IMR-90 (cell line): ENCODE measurements at regions not wholly inside any gene's neighbourhood (a gene's known extent, or its start where the extent isn't known, plus 50 kb on each side); places are given as distances from the start of the nearest gene placed in this dataset.

ENCODE experiments used
- ATAC-seq: fragments of 200-7000 bp; cut with Tn5 transposase; 2 replicates; pipeline ENCODE4 v1.9.1; 2020; ENCODE audit warnings: low read depth, mild to moderate bottlenecking, moderate library complexity
- BruUV-seq: library from RNA; stranded (reverse); fragments of 400-500 nt; replicated peaks from 2 replicates; lab custom pipeline; 2021; lab: Mats Ljungman, UMichigan
- CTCF ChIA-PET: fragments of 300-600 bp; formaldehyde crosslinking; extraction: SDS; loops from one replicate; lab custom pipeline; 2021; ENCODE audit warnings: antibody characterized with exemption; lab: Yijun Ruan, JAX
- POLR2A ChIA-PET: fragments of 300-600 bp; sonication (Branson Sonifier 250); formaldehyde crosslinking; loops from one replicate; lab custom pipeline; 2022; ENCODE audit warnings: antibody characterized with exemption; ENCODE audit not compliant: unreplicated experiment; lab: Charles Lee
- DNase-seq: peaks from one replicate; pipeline ENCODE4 v3.0.0; 2013
- H2AFZ ChIP-seq: replicated peaks from 2 replicates; pipeline ENCODE3; 2013; ENCODE audit warnings: low read length, mild to moderate bottlenecking; ENCODE audit not compliant: poor library complexity
- H2AK5ac ChIP-seq: 2 replicates; pipeline ENCODE4 v1.6.1; 2013; ENCODE audit warnings: low read depth, low read length, inconsistent platforms
- H2AK9ac ChIP-seq: replicated peaks from 2 replicates; pipeline ENCODE3; 2013; ENCODE audit warnings: mild to moderate bottlenecking, low read depth, low read length, moderate library complexity; ENCODE audit not compliant: poor library complexity
- H2BK120ac ChIP-seq: 2 replicates; pipeline ENCODE4 v1.6.1; 2013; ENCODE audit warnings: low read depth, low read length, inconsistent platforms
- H2BK15ac ChIP-seq: 3 replicates; pipeline ENCODE4 v1.6.1; 2013; ENCODE audit warnings: low read depth, low read length, inconsistent platforms
- H2BK20ac ChIP-seq: 2 replicates; pipeline ENCODE4 v1.6.1; 2013; ENCODE audit warnings: low read depth, mild to moderate bottlenecking, inconsistent platforms, low read length, moderate library complexity
- H2BK5ac ChIP-seq: 2 replicates; pipeline ENCODE4 v1.6.1; 2013; ENCODE audit warnings: mild to moderate bottlenecking, low read depth, low read length, inconsistent platforms; ENCODE audit not compliant: poor library complexity, severe bottlenecking
- H3K14ac ChIP-seq: replicated peaks from 2 replicates; pipeline ENCODE4 v1.6.1; 2013; ENCODE audit warnings: low read depth, low read length, inconsistent platforms
- H3K18ac ChIP-seq: 2 replicates; pipeline ENCODE4 v1.6.1; 2013; ENCODE audit warnings: low read depth, low read length, control low read depth
- H3K23ac ChIP-seq: 2 replicates; pipeline ENCODE4 v1.6.1; 2013; ENCODE audit warnings: low read depth, low read length, inconsistent platforms
- H3K27ac ChIP-seq: 2 replicates; pipeline ENCODE4 v1.5.1; 2013; ENCODE audit warnings: mild to moderate bottlenecking, control low read depth, low read length; ENCODE audit not compliant: insufficient read depth
- H3K27me3 ChIP-seq: 2 replicates; pipeline ENCODE4 v1.6.1; 2013; ENCODE audit warnings: low read length; ENCODE audit not compliant: control insufficient read depth, insufficient read depth
- H3K36me3 ChIP-seq: 2 replicates; pipeline ENCODE4 v1.6.1; 2013; ENCODE audit warnings: low read length, mixed read lengths; ENCODE audit not compliant: control insufficient read depth, insufficient read depth
- H3K4ac ChIP-seq: 2 replicates; pipeline ENCODE4 v1.6.1; 2013; ENCODE audit warnings: low read depth, low read length, inconsistent platforms
- H3K4me1 ChIP-seq: 2 replicates; pipeline ENCODE4 v1.6.1; 2013; ENCODE audit warnings: low read length, mixed read lengths; ENCODE audit not compliant: control insufficient read depth, insufficient read depth
- H3K4me2 ChIP-seq: 2 replicates; pipeline ENCODE4 v1.6.1; 2013; ENCODE audit warnings: low read depth, mild to moderate bottlenecking, control low read depth, low read length, moderate library complexity
- H3K4me3 ChIP-seq: 2 replicates; pipeline ENCODE4 v1.5.1; 2013; ENCODE audit warnings: low read depth, mild to moderate bottlenecking, control low read depth, low read length, moderate library complexity; ENCODE audit not compliant: insufficient read depth
- H3K56ac ChIP-seq: 2 replicates; pipeline ENCODE4 v1.6.1; 2013; ENCODE audit warnings: low read length, inconsistent platforms; ENCODE audit not compliant: insufficient read depth; ENCODE audit errors: extremely low read depth
- H3K79me1 ChIP-seq, 2 experiments: 2 replicates each; pipeline ENCODE4 v1.6.1; 2013; ENCODE audit warnings: low read length in 2 of 2, inconsistent platforms in 1 of 2, low read depth in 1 of 2
- H3K9ac ChIP-seq: 2 replicates; pipeline ENCODE4 v1.6.1; 2013; ENCODE audit warnings: low read depth, low read length, control low read depth
- H3K9me1 ChIP-seq: 2 replicates; pipeline ENCODE4 v1.6.1; 2013; ENCODE audit warnings: low read length, inconsistent platforms; ENCODE audit not compliant: insufficient read depth
- H3K9me3 ChIP-seq: 2 replicates; pipeline ENCODE4 v1.6.1; 2013; ENCODE audit warnings: low read length; ENCODE audit not compliant: control insufficient read depth, insufficient read depth
- H4K20me1 ChIP-seq: 2 replicates; pipeline ENCODE4 v1.6.1; 2013; ENCODE audit warnings: low read length, inconsistent platforms; ENCODE audit not compliant: insufficient read depth
- H4K5ac ChIP-seq: 2 replicates; pipeline ENCODE4 v1.6.1; 2013; ENCODE audit warnings: mild to moderate bottlenecking, low read depth, low read length, control low read depth
- H4K8ac ChIP-seq, 2 experiments: 2 replicates each; pipeline ENCODE4 v1.6.1; 2013; ENCODE audit warnings: low read depth in 2 of 2, low read length in 2 of 2, control low read depth in 1 of 2, inconsistent platforms in 1 of 2
- H4K91ac ChIP-seq: 2 replicates; pipeline ENCODE4 v1.6.1; 2013; ENCODE audit warnings: low read depth, low read length, inconsistent platforms; ENCODE audit not compliant: insufficient read depth
- BHLHE40 ChIP-seq: fragments of 150-350 bp; IDR thresholded peaks from 2 replicates; pipeline ENCODE4 v1.6.1; 2016; ENCODE audit warnings: mild to moderate bottlenecking, low read depth, low read length
- CEBPB ChIP-seq: IDR thresholded peaks from 2 replicates; pipeline ENCODE4 v1.6.1; 2012; ENCODE audit warnings: low read depth, low read length, improper control_type of control experiment
- CHD1 ChIP-seq: IDR thresholded peaks from 2 replicates; pipeline ENCODE4 v1.6.1; 2012; ENCODE audit warnings: low read depth, low read length, improper control_type of control experiment
- CTCF ChIP-seq: conservative IDR thresholded peaks from 2 replicates; pipeline ENCODE4 v1.5.1; 2012; ENCODE audit warnings: mild to moderate bottlenecking, low read depth, low read length, improper control_type of control experiment
- ELK1 ChIP-seq: fragments of 150-350 bp; IDR thresholded peaks from 2 replicates; pipeline ENCODE4 v1.6.1; 2016; ENCODE audit warnings: low read depth, mild to moderate bottlenecking, low read length, moderate library complexity, borderline replicate concordance
- FOS ChIP-seq: fragments of 150-350 bp; IDR thresholded peaks from 2 replicates; pipeline ENCODE4 v1.6.1; 2016; ENCODE audit warnings: low read depth, low read length
- MAFK ChIP-seq: IDR thresholded peaks from 2 replicates; pipeline ENCODE4 v1.6.1; 2012; ENCODE audit warnings: low read depth, low read length, improper control_type of control experiment
- MAZ ChIP-seq: IDR thresholded peaks from 2 replicates; pipeline ENCODE4 v1.6.1; 2012; ENCODE audit warnings: low read depth, mild to moderate bottlenecking, low read length, improper control_type of control experiment, moderate library complexity, borderline replicate concordance
- MXI1 ChIP-seq: IDR thresholded peaks from 2 replicates; pipeline ENCODE4 v1.6.1; 2012; ENCODE audit warnings: low read depth, mild to moderate bottlenecking, low read length, moderate library complexity, borderline replicate concordance
- NFE2L2 ChIP-seq: fragments of 150-350 bp; IDR thresholded peaks from 2 replicates; pipeline ENCODE4 v1.6.1; 2016; ENCODE audit warnings: low read depth, mild to moderate bottlenecking, low read length
- POLR2A ChIP-seq: IDR thresholded peaks from 2 replicates; pipeline ENCODE4 v1.6.1; 2012; ENCODE audit warnings: mild to moderate bottlenecking, low read depth, low read length
- RAD21 ChIP-seq: IDR thresholded peaks from 2 replicates; pipeline ENCODE4 v1.6.1; 2012; ENCODE audit warnings: low read length, improper control_type of control experiment
- RCOR1 ChIP-seq: IDR thresholded peaks from 2 replicates; pipeline ENCODE4 v1.6.1; 2012; ENCODE audit warnings: mild to moderate bottlenecking, low read length, improper control_type of control experiment; ENCODE audit not compliant: insufficient replicate concordance
- RFX5 ChIP-seq: IDR thresholded peaks from 2 replicates; pipeline ENCODE4 v1.8.0; 2012; ENCODE audit warnings: low read depth, mild to moderate bottlenecking, low read length, moderate library complexity
- SMC3 ChIP-seq: fragments of 150-350 bp; IDR thresholded peaks from 2 replicates; pipeline ENCODE4 v1.6.1; 2016; ENCODE audit warnings: low read depth, mild to moderate bottlenecking, antibody characterized with exemption, low read length, moderate library complexity
- USF2 ChIP-seq: fragments of 150-350 bp; IDR thresholded peaks from 2 replicates; pipeline ENCODE4 v1.6.1; 2017; ENCODE audit warnings: mild to moderate bottlenecking, antibody characterized with exemption, low read length, low read depth
- WGBS, 2 experiments: methylation state at CpG; one replicate each; pipeline versions ENCODE4 v1.1.5 to v1.1.7; 2013; ENCODE audit warnings: missing lambda C conversion rate in 2 of 2; ENCODE audit not compliant: insufficient read length in 1 of 2; ENCODE audit errors: extremely low coverage in 2 of 2; 5-methylcytosine and 5-hydroxymethylcytosine counted together
- dilution Hi-C: fragments of 300-500 bp; cut with HindIII; formaldehyde crosslinking; loops from one replicate; pipeline ENCODE4 v1.14.3; 2018; ENCODE audit warnings: low sequenced_read_pairs; ENCODE audit not compliant: unreplicated experiment
- in situ Hi-C: fragments of 300-500 bp; cut with MboI; formaldehyde crosslinking; loops from 3 replicates; pipeline ENCODE4 v1.14.3; 2019; ENCODE audit warnings: low sequenced_read_pairs, inconsistent platforms, mixed read lengths
- intact Hi-C: fragments of 100-400 bp; cut with micrococcal nuclease; formaldehyde crosslinking; loops from 2 replicates; pipeline ENCODE4 v1.10.0; 2022

- H3K9me1 ChIP-seq, result no peaks in the 10 kb centered on the region
- no peaks in the 10 kb centered on the region for H3K36me3 ChIP-seq
- H3K27me3 ChIP-seq, result no peaks in the 10 kb centered on the region
- H3K4me2 ChIP-seq, result no peak overlapping the region
- no peak overlapping the region for H3K56ac ChIP-seq
- no peak overlapping the region for H4K8ac ChIP-seq
- no peak overlapping the region for H3K18ac ChIP-seq
- peaks cover 17% of the 10 kb centered on the region for H3K9me3 ChIP-seq
- no peak overlapping the region for H3K23ac ChIP-seq
- H4K20me1 ChIP-seq, result no peaks in the 10 kb centered on the region
- no peak overlapping the region for H2BK15ac ChIP-seq
- dilution Hi-C loops (no loop called here), in situ Hi-C loops (no loop called here), intact Hi-C loops (no loop called here)
- no peaks in the 10 kb centered on the region for H3K4me1 ChIP-seq
- CTCF ChIA-PET, result no interaction called here
- DNase-seq, result no peak
- TF ChIP-seq RFX5 (no peak), MAZ (no peak), BHLHE40 (no peak), RAD21 (no peak), SMC3 (no peak), NFE2L2 (no peak), CEBPB (no peak), POLR2A (no peak), FOS (no peak), MXI1 (no peak), CTCF (no peak), CHD1 (no peak), MAFK (no peak), USF2 (no peak), ELK1 (no peak), RCOR1 (no peak)
- 40% methylated on average over 1 of the region's 17 CpGs; no CpG with 5 or more reads in 1 of the 2 experiments for WGBS, 2 experiments
- no peak overlapping the region for H3K9ac ChIP-seq
- no peak overlapping the region for H4K91ac ChIP-seq
- POLR2A ChIA-PET, result no interaction called here
- no peaks in the 10 kb centered on the region for H3K79me1 ChIP-seq
- no peak overlapping the region for H2AFZ ChIP-seq
- no peak overlapping the region for H4K5ac ChIP-seq
- no peak overlapping the region for H2BK20ac ChIP-seq
- H2AK5ac ChIP-seq, result no peak overlapping the region
- no peak overlapping the region for H3K4me3 ChIP-seq
- no peak overlapping the region for H2BK5ac ChIP-seq
- no peak overlapping the region for H2AK9ac ChIP-seq
- H3K14ac ChIP-seq, result no peak overlapping the region
- no peak overlapping the region for H2BK120ac ChIP-seq
- BruUV-seq, result no TSS peak
- H3K27ac ChIP-seq, result no peak overlapping the region
- H3K4ac ChIP-seq, result no peak overlapping the region
- ATAC-seq, result no peak
These were observed 141.9 kb upstream of the SDK2 start for GRCh38 chr17:73785958-73786743.
